Activated CD8-positive, alpha-beta T cell treated with anti-CD3 and anti-CD28 coated beads, Interleukin-2, amount 10 ng/mL, durations not matched to agents 7 days and 5 days (primary cell): ENCODE measurements at regions not wholly inside any gene's neighbourhood (a gene's known extent, or its start where the extent isn't known, plus 50 kb on each side); places are given as distances from the start of the nearest gene placed in this dataset.
A peak's percentile ranks its signal among the peaks of the same experiment; 100 is the strongest.

Source experiments
- ATAC-seq: fragments of 150-1000 bp; cut with Tn5 transposase; one replicate; pipeline ENCODE4 v1.10.0; 2021; ENCODE audit warnings: moderate library complexity
- CTCF ChIA-PET: fragments of 350-600 bp; sonication (Branson Sonifier 250); formaldehyde crosslinking; loops from one replicate; lab custom pipeline; 2021; ENCODE audit warnings: antibody characterized with exemption; lab: Charles Lee
- POLR2A ChIA-PET: fragments of 350-600 bp; sonication (Branson Sonifier 250); formaldehyde crosslinking; loops from one replicate; lab custom pipeline; 2021; ENCODE audit warnings: antibody characterized with exemption; lab: Charles Lee
- DNase-seq: peaks from one replicate; pipeline ENCODE4 v3.0.0-alpha.2; 2020
- H3K27ac Mint-ChIP-seq: one replicate; pipeline ENCODE4 v1.8.0; 2021; ENCODE audit warnings: mild to moderate bottlenecking, mixed read lengths
- H3K27me3 Mint-ChIP-seq: one replicate; pipeline ENCODE4 v1.8.0; 2021; ENCODE audit warnings: low read depth, mixed read lengths
- H3K36me3 Mint-ChIP-seq: one replicate; pipeline ENCODE4 v1.8.0; 2021; ENCODE audit warnings: low read depth, mixed read lengths
- H3K4me1 Mint-ChIP-seq: one replicate; pipeline ENCODE4 v1.8.0; 2021; ENCODE audit warnings: low read depth, mixed read lengths
- H3K4me3 Mint-ChIP-seq: one replicate; pipeline ENCODE4 v1.8.0; 2021; ENCODE audit warnings: mild to moderate bottlenecking, mixed read lengths
- H3K9me3 Mint-ChIP-seq: one replicate; pipeline ENCODE4 v1.8.0; 2022; ENCODE audit warnings: mixed read lengths; ENCODE audit not compliant: insufficient read depth

- no peak for ATAC-seq
- no peak for DNase-seq
- Mint-ChIP-seq H3K27ac (no peak overlapping the region), H3K4me1 (peaks cover 26% of the 10 kb centered on the region), H3K36me3 (peaks cover 2% of the 10 kb centered on the region), H3K9me3 (peaks cover 5% of the 10 kb centered on the region), H3K27me3 (no peaks in the 10 kb centered on the region), H3K4me3 (no peak overlapping the region)
- ChIA-PET CTCF (no interaction called here), POLR2A (no interaction called here)
Observed at GRCh38 chr10:78297997-78298396, 264.3 kb downstream of the RPS24 start.

- Mint-ChIP-seq H3K36me3 (peaks cover 2% of the 10 kb centered on the region), H3K27ac (no peak overlapping the region), H3K4me1 (peaks cover 30% of the 10 kb centered on the region), H3K27me3 (no peaks in the 10 kb centered on the region), H3K4me3 (no peak overlapping the region), H3K9me3 (peaks cover 5% of the 10 kb centered on the region)
- ChIA-PET POLR2A (no interaction called here), CTCF (no interaction called here)
- ATAC-seq (no peak), DNase-seq (no peak)
Observed at GRCh38 chr10:78298835-78299234, 265.2 kb downstream of the RPS24 start.

- CTCF ChIA-PET = interaction anchor here (0.8 kb wide), 1 partner anchor 253 kb away, joined by 3 read pairs; no protein-coding TSS in a partner anchor
Observed at GRCh38 chr10:78299851-78300468, 266.3 kb downstream of the RPS24 start.

DNA sequence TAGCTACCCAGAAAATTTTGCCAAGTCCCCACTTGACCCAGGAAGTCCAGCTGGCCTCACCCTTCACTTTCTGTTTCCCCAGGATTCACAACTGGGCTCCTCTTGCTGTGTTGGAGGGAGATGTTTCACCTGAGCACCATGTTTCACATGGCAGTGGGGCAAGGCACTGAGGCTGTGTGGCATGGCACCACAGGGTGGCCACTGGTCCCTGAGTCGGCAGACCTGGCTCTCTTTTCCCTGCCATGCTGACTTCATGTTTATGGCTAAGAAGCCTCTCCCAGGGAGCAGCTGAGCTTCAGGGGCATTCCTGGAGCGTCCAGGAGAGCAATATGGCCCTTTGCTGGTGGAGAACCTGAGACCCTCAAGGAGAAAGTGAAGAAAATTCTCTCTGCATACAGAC lies 266.9 kb downstream of the RPS24 start:
- Mint-ChIP-seq H3K9me3 (peaks cover 5% of the 10 kb centered on the region), H3K4me3 (no peak overlapping the region), H3K36me3 (peaks cover 2% of the 10 kb centered on the region), H3K4me1 (peaks cover 34% of the 10 kb centered on the region), H3K27ac (no peak overlapping the region), H3K27me3 (peaks cover 4% of the 10 kb centered on the region)
- ATAC-seq = no peak
- ChIA-PET CTCF (no interaction called here), POLR2A (no interaction called here)
- no peak for DNase-seq

More at GRCh38 chr10:78299851-78300468, 266.3 kb downstream of the RPS24 start:
- POLR2A ChIA-PET = no interaction called here
- Mint-ChIP-seq H3K9me3 (peaks cover 5% of the 10 kb centered on the region), H3K4me3 (no peak overlapping the region), H3K36me3 (peaks cover 2% of the 10 kb centered on the region), H3K4me1 (peaks cover 34% of the 10 kb centered on the region), H3K27me3 (no peaks in the 10 kb centered on the region), H3K27ac (no peak overlapping the region)
- ATAC-seq (no peak), DNase-seq (peak; percentile 27)

GRCh38 chr10:78301481-78301880 lies 267.8 kb downstream of the RPS24 start:
- peaks cover 2% of the 10 kb centered on the region for H3K36me3 Mint-ChIP-seq
- CTCF ChIA-PET = interaction anchor here (1.1 to 1.5 kb wide), 2 partner anchors 254 to 255 kb away, joined by 3 to 8 read pairs; no protein-coding TSS in a partner anchor
- H3K4me3 Mint-ChIP-seq = no peak overlapping the region
- H3K9me3 Mint-ChIP-seq = peaks cover 5% of the 10 kb centered on the region
- H3K27me3 Mint-ChIP-seq = peaks cover 12% of the 10 kb centered on the region
- no peak for ATAC-seq
- no peak for DNase-seq
- POLR2A ChIA-PET = no interaction called here
- no peak overlapping the region for H3K27ac Mint-ChIP-seq
- H3K4me1 Mint-ChIP-seq = peaks cover 34% of the 10 kb centered on the region

DNA sequence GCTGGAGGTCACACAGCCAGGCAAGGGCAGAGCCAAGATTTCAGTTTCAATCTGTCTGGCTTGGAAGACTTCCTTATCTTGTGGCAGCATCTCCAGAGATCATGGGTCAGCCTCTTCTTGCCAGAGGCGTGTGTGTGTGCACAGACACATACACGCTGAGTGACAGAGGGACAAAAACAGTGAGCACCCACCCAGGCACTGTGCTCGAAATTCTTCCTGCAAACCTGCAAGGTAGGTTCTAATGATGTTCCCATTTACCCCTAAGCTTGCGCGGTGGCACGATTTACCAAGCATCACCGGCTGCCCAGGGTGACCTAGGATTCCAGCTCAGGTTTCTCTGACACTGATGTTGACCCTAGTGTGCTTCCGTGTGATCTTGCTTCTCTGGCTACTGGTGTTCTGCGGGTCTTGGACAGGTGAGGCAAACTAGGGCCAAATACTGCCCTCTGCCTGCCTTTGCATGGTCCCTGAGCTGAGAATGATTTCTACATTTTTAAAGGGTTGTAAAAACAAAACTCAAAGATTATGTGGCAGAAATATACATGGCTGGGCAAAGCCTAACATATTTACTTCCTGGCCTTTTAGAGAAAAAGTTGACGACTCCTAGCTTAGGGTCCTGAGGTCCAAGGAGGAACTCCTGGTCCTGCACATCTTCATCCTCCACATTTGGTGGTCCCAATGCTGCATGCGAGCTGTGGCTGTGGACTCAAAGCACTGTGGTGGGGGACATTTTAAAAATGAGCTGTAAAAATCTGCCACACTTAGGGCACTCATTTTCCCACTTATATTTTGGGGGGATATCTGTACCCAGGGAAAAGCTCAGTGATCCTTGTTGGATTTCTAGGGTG lies 268.5 kb downstream of the RPS24 start:
- ATAC-seq (no peak), DNase-seq (no peak)
- Mint-ChIP-seq H3K4me1 (peaks cover 34% of the 10 kb centered on the region), H3K36me3 (peaks cover 2% of the 10 kb centered on the region), H3K27ac (peak overlapping the region; percentile 97), H3K27me3 (peaks cover 18% of the 10 kb centered on the region), H3K9me3 (peaks cover 5% of the 10 kb centered on the region), H3K4me3 (peak overlapping the region; percentile 86)
- ChIA-PET CTCF (interaction anchor here (0.7 to 1.5 kb wide), 10 partner anchors 9 to 256 kb away, joined by 3 to 8 read pairs (median 4); no protein-coding TSS in a partner anchor), POLR2A (interaction anchor here (0.6 to 1.1 kb wide), 4 partner anchors 8 to 268 kb away, joined by 3 to 4 read pairs (median 4); no protein-coding TSS in a partner anchor)

- CTCF ChIA-PET = interaction anchor here (0.7 to 1.5 kb wide), 10 partner anchors 10 to 257 kb away, joined by 3 to 8 read pairs (median 4); no protein-coding TSS in a partner anchor
- Mint-ChIP-seq H3K36me3 (peaks cover 2% of the 10 kb centered on the region), H3K9me3 (peaks cover 5% of the 10 kb centered on the region), H3K27ac (peak overlapping the region; percentile 97), H3K4me3 (peak overlapping the region; percentile 86), H3K27me3 (peaks cover 18% of the 10 kb centered on the region), H3K4me1 (peaks cover 34% of the 10 kb centered on the region)
- ATAC-seq (no peak), DNase-seq (no peak)
- POLR2A ChIA-PET = interaction anchor here (0.6 to 1.1 kb wide), 4 partner anchors 9 to 268 kb away, joined by 3 to 4 read pairs (median 4); no protein-coding TSS in a partner anchor
Observed at GRCh38 chr10:78302739-78302988, 269.0 kb downstream of the RPS24 start.

DNA sequence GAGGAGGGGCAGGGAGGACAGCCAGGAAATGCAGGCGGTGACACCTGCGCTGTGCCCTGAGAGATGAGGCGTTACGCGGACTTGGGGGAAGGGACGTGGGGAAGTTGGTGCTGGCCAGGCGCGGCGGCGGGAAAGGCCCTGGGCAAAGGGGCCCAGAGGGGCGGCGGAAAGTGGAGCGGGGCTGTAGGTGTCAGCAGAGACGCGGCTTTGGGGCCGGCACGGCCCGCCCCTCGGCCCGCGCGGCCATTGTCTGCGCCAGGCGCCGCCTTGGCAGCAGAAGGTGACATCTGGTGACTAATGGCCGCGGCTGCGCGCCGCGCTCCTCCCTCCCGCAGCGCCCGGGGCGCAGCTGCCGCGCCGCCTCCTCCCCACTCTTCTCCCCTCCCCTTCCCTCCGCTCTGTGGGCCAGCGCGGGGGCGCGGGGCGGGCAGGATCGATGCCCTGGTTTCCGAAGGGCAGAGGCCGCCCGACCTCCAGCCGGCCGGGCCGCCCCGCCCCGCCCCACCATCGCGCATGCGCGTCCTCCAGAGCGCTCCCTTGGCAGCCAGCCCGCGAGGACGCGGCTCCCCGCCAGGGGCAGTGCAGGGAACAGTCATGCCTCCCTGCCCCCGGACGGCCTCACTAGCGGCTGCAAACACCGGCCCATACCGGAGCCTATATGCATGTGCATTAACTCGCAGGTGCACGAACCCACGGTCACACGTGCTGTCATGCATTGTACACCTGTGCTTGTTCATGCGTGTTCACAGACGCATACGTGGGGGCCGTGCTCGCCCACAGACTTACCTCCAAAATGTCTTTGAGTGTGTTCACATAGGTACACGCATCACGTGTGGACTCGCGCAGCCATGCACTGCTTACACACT lies 269.6 kb downstream of the RPS24 start:
- CTCF ChIA-PET = interaction anchor here (0.8 to 3.8 kb wide), 11 partner anchors 10 to 257 kb away, joined by 3 to 21 read pairs (median 4); no protein-coding TSS in a partner anchor
- Mint-ChIP-seq H3K4me1 (peaks cover 34% of the 10 kb centered on the region), H3K27ac (peak overlapping the region; percentile 97), H3K27me3 (peaks cover 18% of the 10 kb centered on the region), H3K36me3 (peaks cover 2% of the 10 kb centered on the region), H3K4me3 (peak overlapping the region; percentile 86), H3K9me3 (peaks cover 5% of the 10 kb centered on the region)
- DNase-seq (peak; percentile 96), ATAC-seq (peak; percentile 96)
- POLR2A ChIA-PET = interaction anchor here (0.8 to 1.1 kb wide), 4 partner anchors 9 to 269 kb away, joined by 3 to 4 read pairs (median 4); no protein-coding TSS in a partner anchor

GRCh38 chr10:78304091-78305045 lies 270.7 kb downstream of the RPS24 start:
- no peak for ATAC-seq
- peaks cover 5% of the 10 kb centered on the region for H3K9me3 Mint-ChIP-seq
- peaks cover 2% of the 10 kb centered on the region for H3K36me3 Mint-ChIP-seq
- H3K27me3 Mint-ChIP-seq = peaks cover 28% of the 10 kb centered on the region
- ChIA-PET CTCF (interaction anchor here (0.7 to 3.8 kb wide), 5 partner anchors 9 to 257 kb away, joined by 3 to 21 read pairs (median 3); no protein-coding TSS in a partner anchor), POLR2A (interaction anchor here (0.8 to 1.1 kb wide), 2 partner anchors 14 to 276 kb away, joined by 3 to 4 read pairs; no protein-coding TSS in a partner anchor)
- H3K4me1 Mint-ChIP-seq = peaks cover 34% of the 10 kb centered on the region
- DNase-seq = no peak
- no peak overlapping the region for H3K27ac Mint-ChIP-seq
- H3K4me3 Mint-ChIP-seq = no peak overlapping the region

DNA sequence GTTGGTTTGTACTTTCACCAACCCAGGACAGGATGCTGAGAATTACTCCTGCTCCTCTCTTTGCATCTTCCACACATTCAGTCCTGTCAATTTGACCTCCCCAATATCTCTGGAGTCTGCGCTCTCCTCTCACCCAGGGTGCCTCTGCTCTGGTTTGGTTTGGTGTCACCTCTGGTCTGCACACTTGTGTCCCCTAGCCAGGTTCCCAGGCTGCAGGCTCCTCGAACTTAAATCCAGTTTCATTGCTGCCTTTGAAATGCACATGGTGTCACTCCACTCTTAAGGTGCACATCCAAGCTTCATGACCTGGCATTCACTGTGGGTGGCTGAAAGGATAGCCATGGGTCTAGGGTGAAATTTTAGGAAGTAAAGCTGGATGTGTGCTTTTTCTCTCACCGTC lies 271.6 kb downstream of the RPS24 start:
- no peak overlapping the region for H3K27ac Mint-ChIP-seq
- H3K4me1 Mint-ChIP-seq = peaks cover 27% of the 10 kb centered on the region
- peaks cover 5% of the 10 kb centered on the region for H3K9me3 Mint-ChIP-seq
- DNase-seq (no peak), ATAC-seq (no peak)
- H3K36me3 Mint-ChIP-seq = peaks cover 2% of the 10 kb centered on the region
- H3K27me3 Mint-ChIP-seq = peaks cover 31% of the 10 kb centered on the region
- ChIA-PET POLR2A (interaction anchor here (1.1 kb wide), 1 partner anchor 277 kb away, joined by 3 read pairs; no protein-coding TSS in a partner anchor), CTCF (interaction anchor here (3.8 kb wide), 1 partner anchor 258 kb away, joined by 21 read pairs; no protein-coding TSS in a partner anchor)
- no peak overlapping the region for H3K4me3 Mint-ChIP-seq
